ENCODE measurements at regions not wholly inside any gene's neighbourhood (a gene's known extent, or its start where the extent isn't known, plus 50 kb on each side); places are given as distances from the start of the nearest gene placed in this dataset.

DNA sequence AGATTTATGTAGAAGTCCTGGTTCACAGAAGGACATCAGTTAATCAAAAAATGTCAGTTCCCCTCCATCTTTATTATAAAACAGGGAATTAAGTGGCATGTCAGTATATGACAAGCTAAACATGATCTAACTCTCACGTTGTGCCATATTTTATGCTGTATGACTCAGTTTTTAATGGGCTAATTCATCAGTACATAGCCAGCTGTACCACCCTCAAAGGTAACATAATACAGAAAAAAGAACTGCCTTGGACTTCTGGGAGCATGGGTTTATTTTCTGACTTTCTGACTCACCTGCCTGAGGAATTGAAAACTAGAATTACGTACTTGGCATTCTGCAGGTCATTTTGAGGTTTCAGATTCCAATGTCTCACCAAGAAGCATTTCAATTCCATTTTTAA, 135.7 kb downstream of the CMPK2 start:
- Histone ChIP-seq H3K18ac (ENCODE audit: insufficient read length, low read depth, low read length) (no peak overlapping the region), H2BK120ac (ENCODE audit: low read depth, low read length, poor library complexity, severe bottlenecking) (no peak overlapping the region), H3K4me1 (ENCODE audit: insufficient read depth, low read length) (no peaks in the 10 kb centered on the region), H2BK20ac (ENCODE audit: low read depth, low read length, poor library complexity, severe bottlenecking) (no peak overlapping the region), H2AFZ (ENCODE audit: low read length) (no peak overlapping the region), H4K5ac (ENCODE audit: insufficient read length, low read depth, low read length) (no peak overlapping the region), H2BK15ac (ENCODE audit: low read depth, low read length) (no peak overlapping the region), H3K79me2 (ENCODE audit: insufficient read depth, low read length) (no peaks in the 10 kb centered on the region), H3K9me3 (ENCODE audit: control insufficient read depth, low read depth, low read length) (no peaks in the 10 kb centered on the region), H3K27me3 (ENCODE audit: insufficient read depth, low read length) (no peaks in the 10 kb centered on the region), H3K4ac (ENCODE audit: low read depth, low read length) (no peak overlapping the region), H3K14ac (ENCODE audit: insufficient read depth, low read length) (no peak overlapping the region), H4K20me1 (ENCODE audit: control insufficient read depth, insufficient read depth, insufficient read length) (no peaks in the 10 kb centered on the region), H3K9ac (ENCODE audit: extremely low read depth, insufficient read length, low read length) (no peak overlapping the region), H3K4me2 (ENCODE audit: insufficient read depth, insufficient read length, low read length) (no peak overlapping the region), H3K79me1 (ENCODE audit: insufficient read depth, low read depth, low read length, poor library complexity, severe bottlenecking) (no peaks in the 10 kb centered on the region), H3T11ph (ENCODE audit: low read length) (no peak overlapping the region), H3K23ac (ENCODE audit: insufficient read length, low read depth, low read length) (no peak overlapping the region), H4K91ac (ENCODE audit: insufficient read length, low read depth, low read length) (no peak overlapping the region), H2AK5ac (ENCODE audit: insufficient read length, low read length) (no peak overlapping the region), H4K8ac (replicated peaks; ENCODE audit: insufficient read length, low read depth, low read length) (no peak overlapping the region), H2BK5ac (ENCODE audit: insufficient read length, low read length) (no peak overlapping the region), H3K56ac (ENCODE audit: insufficient read length, low read depth, low read length) (no peak overlapping the region), H3K23me2 (ENCODE audit: insufficient read length, low read depth, low read length, poor library complexity, severe bottlenecking) (no peaks in the 10 kb centered on the region), H2BK12ac (ENCODE audit: insufficient read length, low read depth, low read length) (no peak overlapping the region), H3K27ac (ENCODE audit: insufficient read length, low read depth, low read length) (no peak overlapping the region)
- no peaks in the 10 kb centered on the region; the same call in 1 of the 2 replicates for H3K27me3 Mint-ChIP-seq (ENCODE audit: low read depth)
- TF ChIP-seq, protein P1, sequence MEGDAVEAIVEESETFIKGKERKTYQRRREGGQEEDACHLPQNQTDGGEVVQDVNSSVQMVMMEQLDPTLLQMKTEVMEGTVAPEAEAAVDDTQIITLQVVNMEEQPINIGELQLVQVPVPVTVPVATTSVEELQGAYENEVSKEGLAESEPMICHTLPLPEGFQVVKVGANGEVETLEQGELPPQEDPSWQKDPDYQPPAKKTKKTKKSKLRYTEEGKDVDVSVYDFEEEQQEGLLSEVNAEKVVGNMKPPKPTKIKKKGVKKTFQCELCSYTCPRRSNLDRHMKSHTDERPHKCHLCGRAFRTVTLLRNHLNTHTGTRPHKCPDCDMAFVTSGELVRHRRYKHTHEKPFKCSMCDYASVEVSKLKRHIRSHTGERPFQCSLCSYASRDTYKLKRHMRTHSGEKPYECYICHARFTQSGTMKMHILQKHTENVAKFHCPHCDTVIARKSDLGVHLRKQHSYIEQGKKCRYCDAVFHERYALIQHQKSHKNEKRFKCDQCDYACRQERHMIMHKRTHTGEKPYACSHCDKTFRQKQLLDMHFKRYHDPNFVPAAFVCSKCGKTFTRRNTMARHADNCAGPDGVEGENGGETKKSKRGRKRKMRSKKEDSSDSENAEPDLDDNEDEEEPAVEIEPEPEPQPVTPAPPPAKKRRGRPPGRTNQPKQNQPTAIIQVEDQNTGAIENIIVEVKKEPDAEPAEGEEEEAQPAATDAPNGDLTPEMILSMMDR (conservative IDR thresholded peaks at IDR 0.05) = no peak
- DNase-seq = no peak
- H3K36me3 Mint-ChIP-seq (ENCODE audit: insufficient read depth in 1 of 3, low read depth in 3 of 3) = peaks cover 0 to 9% (median 2%) of the 10 kb centered on the region in 3 experiments; a peak in 5 of 7 replicates
- H3K4me3 Mint-ChIP-seq = no peak overlapping the region
- H3K4me1 Mint-ChIP-seq = peaks cover 4 to 6% of the 10 kb centered on the region in 2 experiments; a peak in 3 of 4 replicates
- H3K9me3 Mint-ChIP-seq = peaks cover 21 to 22% of the 10 kb centered on the region in 2 experiments
- no CpG with 5 or more reads among the region's 2 CpGs for WGBS (ENCODE audit: extremely low coverage, insufficient read length, low lambda C conversion rate)
- no peak overlapping the region for H3K27ac Mint-ChIP-seq

Data from H9 (cell line).